ENCODE measurements at regions not wholly inside any gene's neighbourhood (a gene's known extent, or its start where the extent isn't known, plus 50 kb on each side); places are given as distances from the start of the nearest gene placed in this dataset.

DNA sequence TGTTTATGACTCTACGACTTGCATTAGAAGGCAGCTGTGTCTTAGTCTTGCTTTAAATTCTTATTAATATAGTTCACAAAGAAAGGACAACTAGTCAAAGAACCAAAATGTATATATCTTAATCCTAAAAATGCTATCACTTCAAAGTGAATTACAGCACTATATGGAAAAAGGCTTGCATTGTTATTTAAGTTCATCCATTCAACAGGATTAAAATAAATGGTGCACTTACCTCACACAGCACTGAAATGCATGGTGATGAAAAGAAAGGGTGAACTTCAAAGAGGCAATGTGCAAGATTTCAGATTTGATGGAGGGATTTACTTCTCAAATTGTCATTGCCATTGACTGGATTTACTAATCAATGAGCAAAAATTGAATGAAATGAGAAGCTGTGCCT, 344.4 kb upstream of the NUDT12 start:
- Histone ChIP-seq H3K27ac (ENCODE audit: insufficient read depth, low read depth, low read length) (no peak overlapping the region), H3K4me2 (ENCODE audit: insufficient read depth, low read length) (no peak overlapping the region), H2AFZ (ENCODE audit: low read depth, low read length) (no peak overlapping the region), H3K27me3 (ENCODE audit: control insufficient read depth in 2 of 2, insufficient read depth in 2 of 2, low read length in 2 of 2) (no peaks in the 10 kb centered on the region), H3K9me3 (replicated peaks; ENCODE audit: control insufficient read depth, insufficient read depth, low read length) (no peaks in the 10 kb centered on the region), H3K79me2 (ENCODE audit: control insufficient read depth, insufficient read depth, low read length) (no peaks in the 10 kb centered on the region), H3K9me1 (replicated peaks; ENCODE audit: control insufficient read depth, extremely low read depth, insufficient read depth, low read length) (no peaks in the 10 kb centered on the region), H3K4me1 (ENCODE audit: control insufficient read depth, extremely low read depth, insufficient read depth, low read length) (no peaks in the 10 kb centered on the region), H3K36me3 (ENCODE audit: control insufficient read depth in 2 of 2, extremely low read depth in 1 of 2, insufficient read depth in 2 of 2, low read length in 2 of 2) (no peaks in the 10 kb centered on the region), H4K20me1 (replicated peaks; ENCODE audit: control insufficient read depth, extremely low read depth, insufficient read depth, low read length) (no peaks in the 10 kb centered on the region), H3K4me3 (replicated peaks in 1 of 3; ENCODE audit: insufficient read depth in 1 of 3, low read depth in 1 of 3, low read length in 3 of 3) (no peak overlapping the region), H3K9ac (replicated peaks; ENCODE audit: extremely low read depth, insufficient read depth, low read length) (no peak overlapping the region)
- FAIRE-seq = no peak
- no peak for TF ChIP-seq POLR2A (IDR thresholded peaks at IDR 0.05; ENCODE audit: low read depth, low read length)
- no peak for TF ChIP-seq FOS (IDR thresholded peaks at IDR 0.05; ENCODE audit: borderline replicate concordance, insufficient read depth, low read length)
- ChIA-PET CTCF (interaction anchor here (1.0 kb wide), 1 partner anchor 9 kb away, joined by 3 read pairs; no protein-coding TSS in a partner anchor), POLR2A (no interaction called here)
- DNase-seq (ENCODE audit: low read depth, low spot score) = no peak
- BruUV-seq (replicated peaks) = no TSS peak
- intact Hi-C loops (cut with micrococcal nuclease) (no loop called here), dilution Hi-C loops (cut with MboI; ENCODE audit: extremely low pct_ligation_motif_present, low sequenced_read_pairs) (no loop called here)

DNA sequence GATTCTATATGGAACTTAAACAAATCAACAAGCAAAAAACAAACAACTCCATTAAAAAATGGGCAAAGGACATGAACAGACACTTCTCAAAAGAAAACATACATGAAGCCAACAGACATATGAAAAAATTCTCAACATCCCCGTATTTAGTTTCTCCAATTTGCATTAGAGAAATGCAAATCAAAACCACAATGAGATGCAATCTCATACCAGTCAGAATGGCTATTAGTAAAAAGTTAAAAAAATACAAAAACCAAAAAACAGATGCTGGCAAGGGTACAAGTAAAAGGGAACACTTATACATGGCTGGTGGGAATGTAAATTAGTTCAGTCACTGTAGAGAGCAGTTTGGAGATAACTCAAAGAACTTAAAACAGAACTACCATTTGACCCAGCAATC, 342.1 kb upstream of the NUDT12 start:
- ChIA-PET CTCF (no interaction called here), POLR2A (no interaction called here)
- Histone ChIP-seq H3K27me3 (ENCODE audit: control insufficient read depth in 2 of 2, insufficient read depth in 2 of 2, low read length in 2 of 2) (no peaks in the 10 kb centered on the region), H3K9ac (replicated peaks; ENCODE audit: extremely low read depth, insufficient read depth, low read length) (no peak overlapping the region), H3K9me3 (replicated peaks; ENCODE audit: control insufficient read depth, insufficient read depth, low read length) (no peaks in the 10 kb centered on the region), H3K27ac (ENCODE audit: insufficient read depth, low read depth, low read length) (no peak overlapping the region), H3K9me1 (replicated peaks; ENCODE audit: control insufficient read depth, extremely low read depth, insufficient read depth, low read length) (no peaks in the 10 kb centered on the region), H4K20me1 (replicated peaks; ENCODE audit: control insufficient read depth, extremely low read depth, insufficient read depth, low read length) (no peaks in the 10 kb centered on the region), H3K4me3 (replicated peaks in 1 of 3; ENCODE audit: insufficient read depth in 1 of 3, low read depth in 1 of 3, low read length in 3 of 3) (no peak overlapping the region), H3K36me3 (ENCODE audit: control insufficient read depth in 2 of 2, extremely low read depth in 1 of 2, insufficient read depth in 2 of 2, low read length in 2 of 2) (no peaks in the 10 kb centered on the region), H3K4me1 (ENCODE audit: control insufficient read depth, extremely low read depth, insufficient read depth, low read length) (no peaks in the 10 kb centered on the region), H3K79me2 (ENCODE audit: control insufficient read depth, insufficient read depth, low read length) (no peaks in the 10 kb centered on the region), H3K4me2 (ENCODE audit: insufficient read depth, low read length) (no peak overlapping the region), H2AFZ (ENCODE audit: low read depth, low read length) (no peak overlapping the region)
- no TSS peak for BruUV-seq (replicated peaks)
- TF ChIP-seq, protein P1, sequence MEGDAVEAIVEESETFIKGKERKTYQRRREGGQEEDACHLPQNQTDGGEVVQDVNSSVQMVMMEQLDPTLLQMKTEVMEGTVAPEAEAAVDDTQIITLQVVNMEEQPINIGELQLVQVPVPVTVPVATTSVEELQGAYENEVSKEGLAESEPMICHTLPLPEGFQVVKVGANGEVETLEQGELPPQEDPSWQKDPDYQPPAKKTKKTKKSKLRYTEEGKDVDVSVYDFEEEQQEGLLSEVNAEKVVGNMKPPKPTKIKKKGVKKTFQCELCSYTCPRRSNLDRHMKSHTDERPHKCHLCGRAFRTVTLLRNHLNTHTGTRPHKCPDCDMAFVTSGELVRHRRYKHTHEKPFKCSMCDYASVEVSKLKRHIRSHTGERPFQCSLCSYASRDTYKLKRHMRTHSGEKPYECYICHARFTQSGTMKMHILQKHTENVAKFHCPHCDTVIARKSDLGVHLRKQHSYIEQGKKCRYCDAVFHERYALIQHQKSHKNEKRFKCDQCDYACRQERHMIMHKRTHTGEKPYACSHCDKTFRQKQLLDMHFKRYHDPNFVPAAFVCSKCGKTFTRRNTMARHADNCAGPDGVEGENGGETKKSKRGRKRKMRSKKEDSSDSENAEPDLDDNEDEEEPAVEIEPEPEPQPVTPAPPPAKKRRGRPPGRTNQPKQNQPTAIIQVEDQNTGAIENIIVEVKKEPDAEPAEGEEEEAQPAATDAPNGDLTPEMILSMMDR (IDR thresholded peaks at IDR 0.05; ENCODE audit: extremely low read depth in 1 of 2, insufficient read depth in 1 of 2, low read depth in 1 of 2, low read length in 2 of 2) = no peak
- TF ChIP-seq MYC (IDR thresholded peaks at IDR 0.05; ENCODE audit: low read depth, low read length) (no peak), POLR2AphosphoS5 (IDR thresholded peaks at IDR 0.05; ENCODE audit: insufficient read depth, low read depth, low read length) (no peak), EZH2 (IDR thresholded peaks at IDR 0.05; ENCODE audit: borderline replicate concordance, low read depth, low read length, severe bottlenecking) (no peak), JUN (IDR thresholded peaks at IDR 0.05; ENCODE audit: borderline replicate concordance, insufficient read depth, insufficient read length, low read depth) (no peak), FOS (IDR thresholded peaks at IDR 0.05; ENCODE audit: borderline replicate concordance, insufficient read depth, low read length) (no peak), POLR2A (IDR thresholded peaks at IDR 0.05; ENCODE audit: low read depth, low read length) (no peak), GATA2 (IDR thresholded peaks at IDR 0.05; ENCODE audit: insufficient read depth, insufficient read length, low read depth, low read length) (no peak)
- TF ChIP-seq, protein P2, sequence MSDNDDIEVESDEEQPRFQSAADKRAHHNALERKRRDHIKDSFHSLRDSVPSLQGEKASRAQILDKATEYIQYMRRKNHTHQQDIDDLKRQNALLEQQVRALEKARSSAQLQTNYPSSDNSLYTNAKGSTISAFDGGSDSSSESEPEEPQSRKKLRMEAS (IDR thresholded peaks at IDR 0.05; ENCODE audit: insufficient read depth, insufficient read length) = no peak
- no peak for FAIRE-seq
- dilution Hi-C loops (cut with MboI; ENCODE audit: extremely low pct_ligation_motif_present, low sequenced_read_pairs) = no loop called here
- DNase-seq (ENCODE audit: low read depth, low spot score) = no peak
- intact Hi-C loops (cut with micrococcal nuclease) = no loop called here

Measured in endothelial cell of umbilical vein (primary cell).